ENCODE measurements at regions not wholly inside any gene's neighbourhood (a gene's known extent, or its start where the extent isn't known, plus 50 kb on each side); places are given as distances from the start of the nearest gene placed in this dataset.

DNA sequence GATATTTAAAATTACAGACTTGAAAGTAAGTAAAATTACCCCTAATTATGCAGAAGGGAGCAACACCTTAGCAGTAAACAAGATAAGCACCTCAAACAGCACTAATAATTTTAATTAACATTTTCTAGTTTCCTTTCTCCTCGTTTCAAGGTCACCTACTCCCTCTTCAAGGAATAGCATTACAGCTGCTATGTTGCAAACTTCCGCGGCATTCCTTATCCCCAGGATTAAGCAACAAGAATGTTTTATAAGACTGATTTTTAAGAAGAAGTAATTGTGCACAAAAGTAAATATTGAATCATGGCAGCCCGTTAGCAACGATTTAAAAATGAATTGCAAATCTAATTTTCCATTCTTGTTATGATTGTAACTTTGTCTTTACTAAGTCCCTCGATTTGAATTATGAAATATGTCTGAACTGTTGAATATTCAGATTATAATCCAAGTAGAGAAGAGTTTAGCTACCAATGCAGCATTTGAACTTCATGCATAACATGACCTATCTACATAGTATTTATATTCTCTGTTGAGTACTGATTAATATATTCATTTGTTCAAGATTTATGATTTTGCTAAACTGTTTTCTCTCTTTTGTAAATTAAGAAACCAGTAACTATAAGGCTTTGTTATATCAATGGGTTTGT, 593.5 kb upstream of the MGMT start:
- TF ChIP-seq POLR2AphosphoS5 (IDR thresholded peaks at IDR 0.05; ENCODE audit: low read depth, low read length) (no peak), EZH2phosphoT487 (IDR thresholded peaks at IDR 0.05; ENCODE audit: borderline replicate concordance, low read depth) (no peak)
